ENCODE measurements at regions not wholly inside any gene's neighbourhood (a gene's known extent, or its start where the extent isn't known, plus 50 kb on each side); places are given as distances from the start of the nearest gene placed in this dataset.

DNA sequence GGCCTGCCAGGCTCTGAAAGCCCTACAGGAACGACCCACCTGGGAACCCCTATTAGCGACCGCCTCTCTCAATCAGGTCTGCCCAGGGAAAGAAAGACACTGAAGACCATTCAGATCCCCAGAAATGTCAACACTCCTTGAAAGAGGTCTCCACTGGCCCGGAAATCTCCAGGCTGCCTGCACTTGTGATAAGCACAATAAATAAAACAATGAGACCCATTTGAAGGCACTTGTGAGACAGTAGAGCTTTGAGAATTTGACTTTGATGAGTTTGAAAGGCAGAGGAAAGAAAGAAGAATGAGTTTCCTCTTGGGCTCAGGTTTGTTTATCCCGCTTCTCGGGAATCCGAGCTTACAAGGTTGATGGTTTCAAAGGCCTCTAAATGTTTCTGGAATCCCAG is 416.3 kb downstream of the BUD13 start:
- peaks cover 8% of the 10 kb centered on the region for H3K27me3 Mint-ChIP-seq (ENCODE audit: low read depth, poor library complexity)
- no peak overlapping the region for H3K27ac Mint-ChIP-seq
- TF ChIP-seq CTCF (IDR thresholded peaks at IDR 0.05), result no peak
- DNase-seq, result no peak
- no peaks in the 10 kb centered on the region for H3K36me3 Mint-ChIP-seq (ENCODE audit: low read depth)
- H3K4me1 Mint-ChIP-seq, result peaks cover 24% of the 10 kb centered on the region
- H3K9me3 Mint-ChIP-seq, result no peaks in the 10 kb centered on the region
- no peak overlapping the region for H3K4me3 Mint-ChIP-seq

DNA sequence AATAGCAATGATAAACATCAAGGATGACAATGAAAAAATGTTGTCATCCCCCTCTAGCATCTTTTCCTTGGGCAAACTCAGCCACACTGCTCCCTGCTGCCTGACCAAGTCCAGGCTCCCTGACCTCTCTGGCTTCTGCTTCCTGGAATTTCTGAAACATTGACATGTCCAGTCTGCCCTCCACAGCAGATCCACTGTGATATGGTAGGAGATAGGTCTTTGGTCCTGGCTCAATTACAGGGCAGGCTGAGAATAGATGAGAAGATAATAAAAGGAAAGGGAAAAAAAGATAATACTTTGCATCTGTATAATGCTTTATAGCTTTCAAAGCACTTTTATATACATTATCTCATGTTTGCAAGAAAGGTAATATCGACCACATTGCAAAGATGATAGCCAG is 417.7 kb downstream of the BUD13 start:
- Mint-ChIP-seq H3K27me3 (ENCODE audit: low read depth, poor library complexity) (peaks cover 8% of the 10 kb centered on the region), H3K4me3 (no peak overlapping the region), H3K9me3 (no peaks in the 10 kb centered on the region), H3K27ac (no peak overlapping the region), H3K36me3 (ENCODE audit: low read depth) (no peaks in the 10 kb centered on the region), H3K4me1 (peaks cover 24% of the 10 kb centered on the region)
- no peak for DNase-seq
- no peak for TF ChIP-seq CTCF (IDR thresholded peaks at IDR 0.05)

- Mint-ChIP-seq H3K27ac (no peak overlapping the region), H3K9me3 (peaks cover 3% of the 10 kb centered on the region), H3K27me3 (ENCODE audit: low read depth, poor library complexity) (peaks cover 8% of the 10 kb centered on the region), H3K4me3 (no peak overlapping the region), H3K36me3 (ENCODE audit: low read depth) (peaks cover under 1% of the 10 kb centered on the region), H3K4me1 (peaks cover 24% of the 10 kb centered on the region)
- TF ChIP-seq CTCF (IDR thresholded peaks at IDR 0.05), result no peak
- no peak for DNase-seq
Observed at GRCh38 chr11:116353589-116353988, 419.2 kb downstream of the BUD13 start.

- TF ChIP-seq CTCF (IDR thresholded peaks at IDR 0.05), result no peak
- peaks cover 10% of the 10 kb centered on the region for H3K9me3 Mint-ChIP-seq
- peaks cover 8% of the 10 kb centered on the region for H3K27me3 Mint-ChIP-seq (ENCODE audit: low read depth, poor library complexity)
- no peak overlapping the region for H3K27ac Mint-ChIP-seq
- DNase-seq, result no peak
- H3K36me3 Mint-ChIP-seq (ENCODE audit: low read depth), result peaks cover 7% of the 10 kb centered on the region
- H3K4me1 Mint-ChIP-seq, result peaks cover 27% of the 10 kb centered on the region
- no peak overlapping the region for H3K4me3 Mint-ChIP-seq
Observed at GRCh38 chr11:116352881-116353280, 419.9 kb downstream of the BUD13 start.

DNA sequence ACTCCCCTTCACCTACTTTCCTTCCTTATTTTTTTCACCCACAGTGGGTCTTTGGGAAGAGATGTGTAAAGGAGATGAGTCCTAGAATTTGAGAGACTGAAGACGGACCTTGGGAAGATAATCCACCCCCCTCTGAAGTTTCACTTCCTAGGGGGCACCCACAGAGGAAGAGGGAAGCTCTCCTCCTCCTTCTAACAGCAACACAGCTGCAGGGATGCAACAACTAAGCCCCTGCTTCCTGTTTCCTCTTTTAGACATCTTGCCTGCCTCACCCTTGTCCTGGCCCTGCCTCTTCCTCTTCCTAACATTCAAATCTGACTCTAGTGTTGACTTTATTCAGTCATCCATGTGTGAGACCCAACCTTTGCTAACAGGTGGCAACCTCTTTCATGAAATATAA is 424.6 kb downstream of the BUD13 start:
- Mint-ChIP-seq H3K36me3 (ENCODE audit: low read depth) (peaks cover 7% of the 10 kb centered on the region), H3K27me3 (ENCODE audit: low read depth, poor library complexity) (peaks cover 9% of the 10 kb centered on the region), H3K27ac (no peak overlapping the region), H3K9me3 (peaks cover 34% of the 10 kb centered on the region), H3K4me1 (peaks cover 27% of the 10 kb centered on the region), H3K4me3 (no peak overlapping the region)
- TF ChIP-seq CTCF (IDR thresholded peaks at IDR 0.05), result no peak
- no peak for DNase-seq

- H3K4me3 Mint-ChIP-seq, result no peak overlapping the region
- H3K27me3 Mint-ChIP-seq (ENCODE audit: low read depth, poor library complexity), result peaks cover 13% of the 10 kb centered on the region
- peaks cover 27% of the 10 kb centered on the region for H3K4me1 Mint-ChIP-seq
- no peak overlapping the region for H3K27ac Mint-ChIP-seq
- TF ChIP-seq CTCF (IDR thresholded peaks at IDR 0.05), result no peak
- no peak for DNase-seq
- peaks cover 40% of the 10 kb centered on the region for H3K9me3 Mint-ChIP-seq
- H3K36me3 Mint-ChIP-seq (ENCODE audit: low read depth), result peaks cover 7% of the 10 kb centered on the region
Observed at GRCh38 chr11:116345575-116345974, 427.2 kb downstream of the BUD13 start.

Data from nephron progenitor cell (in vitro differentiated cells).